A549 (cell line): ENCODE measurements at regions not wholly inside any gene's neighbourhood (a gene's known extent, or its start where the extent isn't known, plus 50 kb on each side); places are given as distances from the start of the nearest gene placed in this dataset.

Experiments used
- ATAC-seq, 2 experiments: fragments of 200-7000 bp in 1 of 2; fragments of >200 bp in 1 of 2; cut with Nextera tagmentation in 1 of 2; cut with Tn5 transposase in 1 of 2; 3 replicates each; pipeline versions ENCODE4 v1.8.0 to v1.9.1; 2018 to 2020; ENCODE audit warnings: mild to moderate bottlenecking in 1 of 2, moderate library complexity in 1 of 2
- CTCF ChIA-PET: fragments of 300-600 bp; sonication (Branson Sonifier 250); formaldehyde crosslinking; extraction: SDS; loops from one replicate; lab custom pipeline; 2021; ENCODE audit warnings: antibody characterized with exemption, inconsistent platforms; lab: Yijun Ruan, JAX
- POLR2A ChIA-PET: fragments of 350-600 bp; formaldehyde crosslinking; extraction: SDS; loops from one replicate; lab custom pipeline; 2021; ENCODE audit warnings: antibody characterized with exemption, inconsistent platforms; lab: Yijun Ruan, JAX
- DNase-seq, 2 experiments: peaks; one replicate each; pipeline versions ENCODE4 v3.0.0 to v3.0.0-alpha.2; 2011 to 2016; ENCODE audit warnings: low read depth in 1 of 2, low spot score in 1 of 2
- FAIRE-seq: peaks from 2 replicates; lab custom pipeline; 2011; peaks lifted over from hg19 to GRCh38; lab: Jason Lieb, UNC
- H3K27ac ChIP-seq, 2 experiments: fragments of >200 bp; sonication (Bioruptor Twin); formaldehyde crosslinking; 3 replicates each; pipeline ENCODE4 v1.5.1; 2016 to 2017
- H3K4me1 ChIP-seq: fragments of >200 bp; sonication (Bioruptor Twin); formaldehyde crosslinking; 3 replicates; pipeline ENCODE4 v1.6.1; 2016
- H3K4me2 ChIP-seq: fragments of >200 bp; sonication (Bioruptor Twin); formaldehyde crosslinking; 3 replicates; pipeline ENCODE4 v1.6.1; 2016
- H3K4me3 ChIP-seq: fragments of >200 bp; sonication (Bioruptor Twin); formaldehyde crosslinking; 3 replicates; pipeline ENCODE4 v1.5.1; 2016
- H3K9me3 ChIP-seq: fragments of >200 bp; sonication (Bioruptor Twin); formaldehyde crosslinking; 3 replicates; pipeline ENCODE4 v1.6.1; 2016
- BCL3 ChIP-seq: fragments of >200 bp; sonication (Bioruptor Twin); formaldehyde crosslinking; IDR thresholded peaks from 3 replicates; pipeline ENCODE4 v1.6.1; 2016
- CBX8 ChIP-seq: fragments of 200-600 bp; sonication (generic); IDR thresholded peaks from 2 replicates; pipeline ENCODE4 v1.6.1; 2016
- CHD2 ChIP-seq: fragments of 150-350 bp; IDR thresholded peaks from 2 replicates; pipeline ENCODE4 v1.6.1; 2014; ENCODE audit warnings: low read length; ENCODE audit not compliant: partially characterized antibody
- EHF ChIP-seq: fragments of 250-450 bp; sonication (Bioruptor Pico); IDR thresholded peaks from 2 replicates; pipeline ENCODE4 v1.5.0; 2020; ENCODE audit warnings: mild to moderate bottlenecking
- FOSL2 ChIP-seq, 2 experiments: fragments of 450-650 bp in 1 of 2; fragments of >200 bp in 1 of 2; sonication (Bioruptor Twin) in 1 of 2; formaldehyde crosslinking; IDR thresholded peaks; 2 replicates each; pipeline versions ENCODE4 v1.5.0 to v1.6.1; 2016 to 2020; ENCODE audit warnings: mild to moderate bottlenecking in 1 of 2, moderate library complexity in 1 of 2
- HMGXB4 ChIP-seq: fragments of 250-450 bp; sonication (Bioruptor Pico); IDR thresholded peaks from 2 replicates; pipeline ENCODE4 v1.5.0; 2021; ENCODE audit warnings: mild to moderate bottlenecking, moderate library complexity, borderline replicate concordance
- JUNB ChIP-seq: fragments of >200 bp; sonication (Bioruptor Twin); formaldehyde crosslinking; IDR thresholded peaks from 2 replicates; pipeline ENCODE4 v1.6.1; 2016
- KDM1A ChIP-seq: fragments of 200-600 bp; sonication (generic); IDR thresholded peaks from 2 replicates; pipeline ENCODE4 v1.6.1; 2016; ENCODE audit warnings: low read depth, mild to moderate bottlenecking
- MAFK ChIP-seq: fragments of 450-650 bp; IDR thresholded peaks from 2 replicates; pipeline ENCODE4 v1.6.1; 2014; ENCODE audit not compliant: partially characterized antibody
- MAZ ChIP-seq: fragments of 150-350 bp; IDR thresholded peaks from 2 replicates; pipeline ENCODE4 v1.6.1; 2014; ENCODE audit warnings: antibody characterized with exemption, low read depth, low read length, borderline replicate concordance
- MYC ChIP-seq: IDR thresholded peaks from 2 replicates; pipeline ENCODE4 v1.6.1; 2012; ENCODE audit warnings: mild to moderate bottlenecking, inconsistent platforms, low read length, improper control_type of control experiment, borderline replicate concordance
- NFE2L2 ChIP-seq: fragments of 150-350 bp; conservative IDR thresholded peaks from 2 replicates; pipeline ENCODE4 v1.6.1; 2014; ENCODE audit warnings: low read length
- POLR2A ChIP-seq: IDR thresholded peaks from 2 replicates; pipeline ENCODE4 v1.6.1; 2012; ENCODE audit warnings: mild to moderate bottlenecking, low read length
- RARB ChIP-seq: fragments of 250-450 bp; sonication (Bioruptor Pico); IDR thresholded peaks from 2 replicates; pipeline ENCODE4 v1.8.0; 2021; ENCODE audit warnings: mild to moderate bottlenecking, moderate library complexity
- RFX5 ChIP-seq: fragments of 450-650 bp; IDR thresholded peaks from 2 replicates; pipeline ENCODE4 v1.7.1; 2014; ENCODE audit warnings: antibody characterized with exemption, mild to moderate bottlenecking, moderate library complexity
- SMC3 ChIP-seq: fragments of >200 bp; sonication (Bioruptor Twin); formaldehyde crosslinking; IDR thresholded peaks from 3 replicates; pipeline ENCODE4 v1.6.1; 2018; ENCODE audit warnings: inconsistent platforms
- USF2 ChIP-seq: fragments of 450-650 bp; IDR thresholded peaks from 2 replicates; pipeline ENCODE4 v1.6.1; 2014; ENCODE audit warnings: antibody characterized with exemption
- ZFP36 ChIP-seq: fragments of 450-650 bp; IDR thresholded peaks from 2 replicates; pipeline ENCODE4 v1.6.1; 2014; ENCODE audit warnings: borderline replicate concordance; ENCODE audit not compliant: partially characterized antibody
- ZSCAN20 ChIP-seq: fragments of 250-450 bp; sonication (Bioruptor Pico); IDR thresholded peaks from 2 replicates; pipeline ENCODE4 v1.8.0; 2022; ENCODE audit warnings: mild to moderate bottlenecking, moderate library complexity
- WGBS: methylation state at CpG from one replicate; pipeline ENCODE4 v1.1.6; 2017; ENCODE audit errors: missing lambda C conversion rate; 5-methylcytosine and 5-hydroxymethylcytosine counted together
- TF ChIP-seq, protein P1 (sequence below): fragments of 250-450 bp; sonication (Bioruptor Pico); IDR thresholded peaks from 2 replicates; pipeline ENCODE4 v1.5.0; 2020; ENCODE audit warnings: low read depth, mild to moderate bottlenecking, moderate library complexity
- TF ChIP-seq, protein P2 (sequence below): IDR thresholded peaks from 2 replicates; pipeline ENCODE4 v1.6.1; 2012
- TF ChIP-seq, protein P3 (sequence below): fragments of 150-350 bp; IDR thresholded peaks from 2 replicates; pipeline ENCODE4 v1.6.1; 2014; ENCODE audit warnings: low read depth, mild to moderate bottlenecking, low read length

DNA sequence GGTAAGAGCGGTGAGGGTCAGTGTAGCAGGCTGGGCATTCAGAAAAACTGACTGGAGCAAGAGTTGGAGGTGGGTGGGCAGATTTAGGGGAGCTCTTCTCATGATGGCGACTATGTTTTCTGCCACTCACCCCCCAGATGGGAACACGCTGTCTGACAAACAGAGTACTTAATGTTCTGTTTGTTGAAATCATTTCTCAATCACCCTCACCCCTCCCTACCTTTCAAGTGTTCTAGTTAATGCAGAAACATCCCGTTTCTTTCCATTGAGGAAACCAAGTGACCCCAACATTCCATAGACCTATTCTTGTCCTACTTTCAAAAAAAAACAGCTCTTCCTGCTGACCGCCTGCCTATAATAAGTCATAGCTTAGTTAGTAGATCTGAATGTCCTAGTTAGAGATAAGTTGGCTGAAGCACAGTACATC lies 132.5 kb upstream of the NEDD9 start:
- peaks cover 30% of the 10 kb centered on the region for H3K4me1 ChIP-seq
- POLR2A ChIA-PET: no interaction called here
- TF ChIP-seq, protein P1, sequence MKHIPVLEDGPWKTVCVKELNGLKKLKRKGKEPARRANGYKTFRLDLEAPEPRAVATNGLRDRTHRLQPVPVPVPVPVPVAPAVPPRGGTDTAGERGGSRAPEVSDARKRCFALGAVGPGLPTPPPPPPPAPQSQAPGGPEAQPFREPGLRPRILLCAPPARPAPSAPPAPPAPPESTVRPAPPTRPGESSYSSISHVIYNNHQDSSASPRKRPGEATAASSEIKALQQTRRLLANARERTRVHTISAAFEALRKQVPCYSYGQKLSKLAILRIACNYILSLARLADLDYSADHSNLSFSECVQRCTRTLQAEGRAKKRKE (CRISPR knock-in tag): no peak
- TF ChIP-seq USF2 (no peak), POLR2A (no peak), SMC3 (no peak), MAFK (no peak), CHD2 (no peak), BCL3 (no peak), FOSL2 (IDR thresholded peaks at IDR 0.05) (no peak), FOSL2 (CRISPR knock-in tag; IDR thresholded peaks at IDR 0.05) (no peak), KDM1A (no peak), MYC (no peak), EHF (CRISPR knock-in tag) (no peak), HMGXB4 (CRISPR knock-in tag) (no peak)
- TF ChIP-seq, protein P2, sequence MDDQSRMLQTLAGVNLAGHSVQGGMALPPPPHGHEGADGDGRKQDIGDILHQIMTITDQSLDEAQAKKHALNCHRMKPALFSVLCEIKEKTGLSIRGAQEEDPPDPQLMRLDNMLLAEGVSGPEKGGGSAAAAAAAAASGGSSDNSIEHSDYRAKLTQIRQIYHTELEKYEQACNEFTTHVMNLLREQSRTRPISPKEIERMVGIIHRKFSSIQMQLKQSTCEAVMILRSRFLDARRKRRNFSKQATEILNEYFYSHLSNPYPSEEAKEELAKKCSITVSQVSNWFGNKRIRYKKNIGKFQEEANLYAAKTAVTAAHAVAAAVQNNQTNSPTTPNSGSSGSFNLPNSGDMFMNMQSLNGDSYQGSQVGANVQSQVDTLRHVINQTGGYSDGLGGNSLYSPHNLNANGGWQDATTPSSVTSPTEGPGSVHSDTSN: no peak

DNA sequence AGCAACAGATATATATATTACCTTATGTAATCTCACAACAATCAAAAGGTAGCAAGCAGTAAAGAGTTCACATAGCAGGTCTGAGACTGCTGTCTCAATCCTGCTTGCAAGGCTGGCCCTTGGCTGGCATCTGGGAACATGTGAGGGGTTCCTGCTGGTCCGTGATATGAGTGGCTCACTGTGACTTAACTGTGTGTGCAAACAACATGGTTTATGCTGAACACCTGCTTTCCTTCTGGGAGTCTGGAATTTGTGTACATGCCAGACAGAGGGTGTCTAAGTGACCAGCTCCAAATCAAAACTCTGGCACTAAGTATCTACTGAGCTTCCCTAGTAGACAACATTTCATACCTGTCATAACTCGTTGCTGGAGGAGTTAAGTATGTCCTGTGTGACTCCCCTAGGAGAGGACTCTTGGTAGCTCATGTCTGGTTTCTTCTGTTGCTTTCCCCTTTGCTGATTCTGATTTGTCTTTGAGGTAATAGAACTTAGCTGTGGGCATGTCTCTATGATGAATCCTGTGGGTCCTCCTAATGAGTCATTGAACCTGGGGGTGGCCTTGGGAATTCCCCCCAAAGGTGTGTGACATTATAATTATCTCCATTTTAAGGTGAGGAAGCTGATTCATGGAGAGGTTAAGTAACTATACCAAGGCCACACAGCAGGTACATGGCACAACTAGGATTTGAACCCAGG lies 131.6 kb upstream of the NEDD9 start:
- Histone ChIP-seq H3K4me1 (peaks cover 28% of the 10 kb centered on the region), H3K4me2 (no peak overlapping the region), H3K4me3 (no peak overlapping the region), H3K27ac (peak overlapping the region; percentile 51 to 93; a peak in 4 of 6 replicates), H3K9me3 (peaks cover 4% of the 10 kb centered on the region; the same call in 1 of the 3 replicates)
- TF ChIP-seq, protein P3, sequence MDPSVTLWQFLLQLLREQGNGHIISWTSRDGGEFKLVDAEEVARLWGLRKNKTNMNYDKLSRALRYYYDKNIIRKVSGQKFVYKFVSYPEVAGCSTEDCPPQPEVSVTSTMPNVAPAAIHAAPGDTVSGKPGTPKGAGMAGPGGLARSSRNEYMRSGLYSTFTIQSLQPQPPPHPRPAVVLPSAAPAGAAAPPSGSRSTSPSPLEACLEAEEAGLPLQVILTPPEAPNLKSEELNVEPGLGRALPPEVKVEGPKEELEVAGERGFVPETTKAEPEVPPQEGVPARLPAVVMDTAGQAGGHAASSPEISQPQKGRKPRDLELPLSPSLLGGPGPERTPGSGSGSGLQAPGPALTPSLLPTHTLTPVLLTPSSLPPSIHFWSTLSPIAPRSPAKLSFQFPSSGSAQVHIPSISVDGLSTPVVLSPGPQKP: no peak
- TF ChIP-seq RARB (no peak), EHF (CRISPR knock-in tag) (no peak), RFX5 (no peak), NFE2L2 (no peak), ZFP36 (no peak), MAZ (no peak), ZSCAN20 (CRISPR knock-in tag) (no peak), USF2 (no peak), JUNB (no peak), CBX8 (no peak)
- no peak for ATAC-seq
- WGBS: 71% methylated on average over 2 of the region's 2 CpGs
- DNase-seq: no peak
- no peak for FAIRE-seq
- ChIA-PET CTCF (no interaction called here), POLR2A (no interaction called here)

More for the DNA sequence above, 132.5 kb upstream of the NEDD9 start:
- Histone ChIP-seq H3K27ac (peak overlapping the region; percentile 77 to 93; a peak in 4 of 6 replicates), H3K9me3 (peaks cover 4% of the 10 kb centered on the region; the same call in 1 of the 3 replicates), H3K4me2 (no peak overlapping the region), H3K4me3 (no peak overlapping the region)
- DNase-seq (no peak), ATAC-seq (no peak), FAIRE-seq (no peak)
- 86% methylated on average over 5 of the region's 5 CpGs for WGBS
- CTCF ChIA-PET: interaction anchor here (1.1 kb wide), 1 partner anchor 133 kb away, joined by 3 read pairs; no protein-coding TSS in a partner anchor
